ENCODE measurements at regions not wholly inside any gene's neighbourhood (a gene's known extent, or its start where the extent isn't known, plus 50 kb on each side); places are given as distances from the start of the nearest gene placed in this dataset.

DNA sequence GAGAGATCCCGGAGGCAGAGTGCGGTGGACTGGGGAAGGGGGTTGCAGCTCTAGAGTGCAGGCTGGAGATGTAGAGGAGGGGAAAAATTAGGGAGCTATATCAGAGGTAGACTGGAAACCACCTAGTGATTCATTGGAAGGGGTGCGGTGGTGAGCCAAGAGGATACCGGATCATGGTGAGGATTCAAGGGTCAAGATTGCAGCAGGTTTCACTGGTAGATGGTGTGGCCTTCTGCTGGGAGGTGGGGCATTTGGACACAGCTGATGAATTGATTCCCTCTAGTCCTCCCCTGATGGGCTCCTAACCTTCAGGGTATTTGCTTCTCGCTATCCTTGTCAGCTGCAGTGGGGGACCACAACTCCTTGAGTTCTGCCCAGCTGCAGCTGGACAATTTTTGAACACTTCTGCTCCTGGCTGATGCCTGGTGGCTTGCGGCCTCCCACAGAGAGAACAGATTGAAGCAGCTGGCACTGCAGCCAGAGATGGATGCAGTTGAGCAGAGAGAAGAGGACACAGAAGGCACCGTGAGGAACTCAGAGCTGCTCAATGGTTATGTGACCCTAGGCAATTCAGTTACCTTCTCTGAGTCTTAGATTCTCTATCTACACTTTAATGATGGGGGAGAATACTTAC, 134.4 kb upstream of the ABCA1 start:
- H3K9me3 ChIP-seq: no peaks in the 10 kb centered on the region
- no peaks in the 10 kb centered on the region for H3K36me3 ChIP-seq
- DNase-seq: no peak
- TF ChIP-seq, protein P1, sequence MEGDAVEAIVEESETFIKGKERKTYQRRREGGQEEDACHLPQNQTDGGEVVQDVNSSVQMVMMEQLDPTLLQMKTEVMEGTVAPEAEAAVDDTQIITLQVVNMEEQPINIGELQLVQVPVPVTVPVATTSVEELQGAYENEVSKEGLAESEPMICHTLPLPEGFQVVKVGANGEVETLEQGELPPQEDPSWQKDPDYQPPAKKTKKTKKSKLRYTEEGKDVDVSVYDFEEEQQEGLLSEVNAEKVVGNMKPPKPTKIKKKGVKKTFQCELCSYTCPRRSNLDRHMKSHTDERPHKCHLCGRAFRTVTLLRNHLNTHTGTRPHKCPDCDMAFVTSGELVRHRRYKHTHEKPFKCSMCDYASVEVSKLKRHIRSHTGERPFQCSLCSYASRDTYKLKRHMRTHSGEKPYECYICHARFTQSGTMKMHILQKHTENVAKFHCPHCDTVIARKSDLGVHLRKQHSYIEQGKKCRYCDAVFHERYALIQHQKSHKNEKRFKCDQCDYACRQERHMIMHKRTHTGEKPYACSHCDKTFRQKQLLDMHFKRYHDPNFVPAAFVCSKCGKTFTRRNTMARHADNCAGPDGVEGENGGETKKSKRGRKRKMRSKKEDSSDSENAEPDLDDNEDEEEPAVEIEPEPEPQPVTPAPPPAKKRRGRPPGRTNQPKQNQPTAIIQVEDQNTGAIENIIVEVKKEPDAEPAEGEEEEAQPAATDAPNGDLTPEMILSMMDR (IDR thresholded peaks at IDR 0.05): no peak
- H3K27ac ChIP-seq: no peak overlapping the region
- intact Hi-C loops (cut with DNase I; ENCODE audit: low total_unique reads): loop anchor here (10.0 kb wide), 1 partner anchor 128 kb away; no protein-coding TSS in a partner anchor
- no peaks in the 10 kb centered on the region for H3K27me3 ChIP-seq
- H3K4me3 ChIP-seq: no peak overlapping the region
- H3K4me1 ChIP-seq: peaks cover 7 to 33% (median 19%) of the 10 kb centered on the region in 4 donors

DNA sequence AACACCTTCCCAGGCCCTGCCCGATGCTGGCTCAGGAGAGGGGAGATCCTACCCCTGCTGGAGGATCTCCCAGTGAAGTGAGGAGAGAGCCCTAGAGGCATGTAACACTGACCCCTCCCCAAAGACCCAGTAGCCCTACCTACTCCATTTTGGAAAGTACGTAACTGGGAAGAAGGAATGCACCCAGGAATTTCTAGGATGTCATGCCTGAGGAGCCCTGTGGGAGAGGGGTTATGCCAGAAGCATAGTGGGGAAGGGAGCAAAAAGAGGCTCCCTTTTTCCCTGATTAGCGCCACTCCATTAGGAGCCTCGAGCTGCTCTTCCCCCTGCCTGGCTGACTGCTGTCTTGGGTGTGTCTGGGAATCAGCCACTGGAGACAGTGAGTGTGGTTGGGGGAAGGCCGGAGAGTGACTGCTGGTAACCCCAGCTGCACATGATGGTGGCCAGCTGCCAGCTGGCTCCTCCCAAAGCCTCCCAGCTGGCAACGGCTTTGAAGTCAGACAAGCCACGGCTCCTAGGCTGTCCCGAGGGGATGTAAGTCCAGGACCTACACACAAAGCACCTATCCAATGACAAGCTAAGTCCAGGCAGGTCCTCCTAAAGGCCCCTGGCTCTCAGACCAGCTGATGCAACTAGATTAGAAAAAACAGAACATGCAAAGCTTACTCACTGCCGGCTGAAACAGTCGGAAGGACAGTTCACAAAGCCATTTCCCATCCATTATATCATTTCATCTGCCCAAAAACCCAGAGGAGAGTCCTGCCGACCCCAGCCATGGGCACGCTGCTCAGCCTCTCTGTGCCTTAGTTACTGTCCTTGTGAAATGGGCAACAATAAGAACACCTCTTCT, 136.5 kb upstream of the ABCA1 start:
- H3K4me3 ChIP-seq: no peak overlapping the region
- no peaks in the 10 kb centered on the region for H3K36me3 ChIP-seq
- no peaks in the 10 kb centered on the region for H3K27me3 ChIP-seq
- peak; percentile 95 to 97 for DNase-seq
- H3K9me3 ChIP-seq: peaks cover 0 to 4% (median 0%) of the 10 kb centered on the region in 3 donors
- TF ChIP-seq, protein P1 (IDR thresholded peaks at IDR 0.05): no peak
- intact Hi-C loops (cut with DNase I; ENCODE audit: low total_unique reads): loop anchor here (2.0 to 10.0 kb wide), 2 partner anchors 72 to 130 kb away; no protein-coding TSS in a partner anchor
- peak overlapping the region; percentile 86 to 92 for H3K27ac ChIP-seq
- H3K4me1 ChIP-seq: peaks cover 7 to 33% (median 19%) of the 10 kb centered on the region in 4 donors

DNA sequence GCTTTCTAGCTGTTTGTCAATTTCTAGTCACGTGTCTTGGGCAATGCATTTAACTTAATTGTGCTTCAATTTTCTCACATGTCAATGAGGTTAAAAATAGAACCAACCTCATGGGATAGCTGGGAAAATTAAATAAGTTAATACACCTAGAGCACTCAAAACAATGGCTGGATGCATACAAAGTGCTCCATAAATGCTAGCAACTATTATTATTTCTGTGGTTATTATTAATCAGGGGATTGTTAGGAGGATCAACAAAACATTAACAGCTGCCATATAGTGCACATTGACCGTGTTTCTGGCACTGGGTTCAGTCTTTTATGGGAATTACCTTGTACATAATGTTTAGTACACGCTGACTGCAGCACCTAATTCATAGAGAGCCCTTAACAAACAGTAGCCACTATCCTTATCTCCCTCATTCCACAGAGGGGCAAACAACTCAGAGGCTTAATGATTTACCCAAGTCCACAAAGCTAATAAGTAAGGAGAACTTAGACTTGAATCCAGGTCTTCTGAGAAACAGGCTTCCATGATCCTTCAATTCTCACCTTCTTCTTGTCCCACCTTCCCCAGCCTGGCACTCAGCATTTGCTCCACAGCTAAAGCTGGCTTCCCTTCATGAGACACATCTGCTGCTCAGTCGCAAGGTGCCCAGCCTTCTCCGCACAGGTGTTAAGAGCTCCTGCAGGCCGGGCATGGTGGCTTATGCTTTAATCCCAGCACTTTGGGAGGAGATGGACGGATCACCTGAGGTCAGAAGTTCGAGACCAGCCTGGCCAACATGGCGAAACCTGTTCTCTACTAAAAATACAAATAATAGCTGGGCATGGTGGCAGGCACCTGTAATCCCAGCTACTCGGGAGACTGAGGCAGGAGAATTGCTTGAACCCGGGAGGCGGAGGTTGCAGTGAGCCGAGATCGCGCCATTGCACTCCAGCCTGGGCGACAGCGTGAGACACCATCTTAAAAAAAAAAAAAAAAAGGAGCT, 137.4 kb upstream of the ABCA1 start:
- Histone ChIP-seq H3K36me3 (no peaks in the 10 kb centered on the region), H3K27ac (peak overlapping the region; percentile 86 to 92), H3K27me3 (no peaks in the 10 kb centered on the region), H3K9me3 (peaks cover 0 to 4% (median 0%) of the 10 kb centered on the region in 3 donors), H3K4me3 (no peak overlapping the region), H3K4me1 (peaks cover 7 to 33% (median 19%) of the 10 kb centered on the region in 4 donors)
- intact Hi-C loops (cut with DNase I; ENCODE audit: low total_unique reads): loop anchor here (2.0 to 10.0 kb wide), 2 partner anchors 73 to 131 kb away; no protein-coding TSS in a partner anchor
- DNase-seq: no peak
- TF ChIP-seq, protein P1 (IDR thresholded peaks at IDR 0.05): no peak

DNA sequence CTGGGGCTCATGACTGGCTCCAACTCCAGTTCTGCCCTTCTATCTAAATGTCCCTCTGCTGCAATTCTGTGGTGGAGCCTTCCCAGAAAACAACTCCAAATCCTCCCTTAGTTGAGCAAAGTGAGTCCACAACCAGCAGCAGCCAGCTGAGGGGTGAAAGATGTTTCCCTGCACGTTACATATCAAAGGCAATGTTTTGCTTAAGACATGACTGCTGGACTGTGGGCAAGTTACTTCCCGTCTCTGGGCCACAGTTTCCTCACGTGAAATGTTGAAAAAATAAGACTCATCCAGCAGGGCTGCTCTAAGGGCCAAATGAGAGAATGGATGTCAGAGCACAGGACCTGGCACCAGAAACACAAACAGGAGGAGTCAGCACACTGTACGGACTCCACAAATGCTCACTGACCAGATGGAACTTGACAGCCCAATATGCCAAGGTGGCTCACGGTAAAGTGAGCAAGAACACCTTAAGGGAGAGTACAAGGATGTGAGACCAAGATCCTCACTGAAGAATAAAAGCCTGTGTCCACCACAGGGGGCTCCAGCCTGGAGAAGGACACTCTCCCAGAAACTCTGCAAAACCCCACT, 138.4 kb upstream of the ABCA1 start:
- intact Hi-C loops (cut with DNase I; ENCODE audit: low total_unique reads): loop anchor here (10.0 kb wide), 1 partner anchor 132 kb away; no protein-coding TSS in a partner anchor
- no peak overlapping the region for H3K27ac ChIP-seq
- H3K9me3 ChIP-seq: peaks cover 0 to 4% (median 0%) of the 10 kb centered on the region in 3 donors
- TF ChIP-seq, protein P1 (IDR thresholded peaks at IDR 0.05): no peak
- peaks cover 7 to 33% (median 19%) of the 10 kb centered on the region in 4 donors for H3K4me1 ChIP-seq
- DNase-seq: peak; percentile 68 to 70
- no peaks in the 10 kb centered on the region for H3K27me3 ChIP-seq
- H3K4me3 ChIP-seq: no peak overlapping the region
- H3K36me3 ChIP-seq: no peaks in the 10 kb centered on the region
